Activated T-cell treated with anti-CD3 and anti-CD28 coated beads, Interleukin-2, amount 50 U/mL, for 48 hours (primary cell): ENCODE measurements at regions not wholly inside any gene's neighbourhood (a gene's known extent, or its start where the extent isn't known, plus 50 kb on each side); places are given as distances from the start of the nearest gene placed in this dataset.

Experiments used
- DNase-seq, 2 experiments: peaks; one replicate each; pipeline ENCODE4 v3.0.0-alpha.2; 2020

DNA sequence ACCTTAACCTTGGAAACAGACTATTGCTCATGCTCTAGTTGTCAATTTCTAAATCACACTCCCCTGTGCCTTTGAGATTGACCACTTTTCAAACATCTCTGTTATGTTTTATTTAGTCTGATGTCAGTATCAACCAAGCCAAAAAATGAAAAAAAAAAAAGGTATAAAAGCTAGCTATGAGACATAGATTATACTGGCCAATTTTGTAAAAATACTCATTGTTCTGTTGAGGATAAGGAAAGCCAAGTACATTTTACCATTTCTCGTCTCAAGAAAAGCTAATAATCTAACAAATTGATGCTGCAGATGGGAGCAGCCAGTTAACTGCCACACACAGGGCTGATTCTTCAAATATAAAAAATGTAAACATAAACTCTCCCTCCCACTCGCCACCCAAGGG is 572.6 kb upstream of the KLF12 start:
- no peak for DNase-seq

GRCh38 chr13:74705438-74705837 is 571.2 kb upstream of the KLF12 start:
- no peak for DNase-seq

GRCh38 chr13:74703855-74704387 is 569.7 kb upstream of the KLF12 start:
- no peak for DNase-seq

- no peak for DNase-seq
Observed at GRCh38 chr13:74696148-74696922, 562.1 kb upstream of the KLF12 start.

DNA sequence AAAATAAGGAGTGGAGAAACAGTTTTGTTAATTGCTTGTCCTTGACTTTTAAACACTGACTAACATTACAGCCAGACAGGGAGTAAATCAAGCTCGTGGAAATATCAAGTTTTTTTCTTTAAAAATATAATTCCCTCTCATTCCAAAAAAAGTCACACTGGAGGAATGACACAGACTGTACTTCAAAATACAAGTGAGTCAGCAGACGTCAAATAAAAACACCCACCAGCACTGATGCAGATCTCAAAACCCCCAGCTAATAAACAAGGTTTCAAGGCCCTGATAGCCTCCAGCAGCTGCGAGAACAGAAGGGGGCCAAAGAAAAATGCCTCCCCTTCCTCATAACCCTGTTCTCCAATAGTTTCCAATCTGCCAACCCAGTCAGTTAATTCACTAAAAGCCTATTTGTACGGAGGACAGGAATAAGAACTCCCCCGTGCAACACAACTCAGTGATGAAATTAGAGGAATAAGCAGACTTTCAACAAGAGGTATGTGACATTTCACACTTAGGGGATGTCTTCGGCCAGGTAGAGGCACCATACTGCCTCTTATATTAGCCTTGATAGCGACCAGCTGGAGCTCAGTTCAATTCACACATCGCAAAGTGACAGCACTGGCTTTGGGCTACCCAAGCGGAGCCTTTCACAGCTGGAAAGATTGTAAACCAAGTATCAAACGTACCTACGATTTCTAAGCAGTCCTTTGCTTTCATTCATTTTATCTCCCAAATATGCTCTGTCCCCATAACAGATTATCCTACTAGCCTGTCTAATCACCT is 561.0 kb upstream of the KLF12 start:
- no peak for DNase-seq

- DNase-seq: no peak
Observed at GRCh38 chr13:74687442-74688182, 553.4 kb upstream of the KLF12 start.

DNA sequence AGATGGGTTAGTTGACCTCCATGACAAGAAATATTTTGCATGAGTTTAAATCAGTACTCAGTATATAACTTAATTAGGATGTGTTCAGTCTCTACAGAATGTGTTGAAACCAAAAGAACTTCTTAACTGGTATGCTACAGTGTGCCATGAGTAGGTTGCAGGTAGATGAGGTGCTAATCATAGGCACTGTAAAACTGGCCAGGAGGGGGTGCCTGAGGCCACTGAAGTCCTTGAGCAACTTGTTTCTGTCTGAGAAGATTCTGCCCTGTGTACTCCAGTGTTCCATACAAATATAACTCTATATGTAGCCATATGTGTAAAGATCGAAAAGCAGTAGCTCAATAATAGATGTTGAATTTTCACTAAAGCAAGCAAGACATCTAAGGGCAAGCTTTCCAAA is 549.2 kb upstream of the KLF12 start:
- no peak for DNase-seq

- no peak for DNase-seq
Observed at GRCh38 chr13:74682746-74683145, 548.5 kb upstream of the KLF12 start.

- no peak for DNase-seq
Observed at GRCh38 chr13:74681891-74682290, 547.7 kb upstream of the KLF12 start.

DNA sequence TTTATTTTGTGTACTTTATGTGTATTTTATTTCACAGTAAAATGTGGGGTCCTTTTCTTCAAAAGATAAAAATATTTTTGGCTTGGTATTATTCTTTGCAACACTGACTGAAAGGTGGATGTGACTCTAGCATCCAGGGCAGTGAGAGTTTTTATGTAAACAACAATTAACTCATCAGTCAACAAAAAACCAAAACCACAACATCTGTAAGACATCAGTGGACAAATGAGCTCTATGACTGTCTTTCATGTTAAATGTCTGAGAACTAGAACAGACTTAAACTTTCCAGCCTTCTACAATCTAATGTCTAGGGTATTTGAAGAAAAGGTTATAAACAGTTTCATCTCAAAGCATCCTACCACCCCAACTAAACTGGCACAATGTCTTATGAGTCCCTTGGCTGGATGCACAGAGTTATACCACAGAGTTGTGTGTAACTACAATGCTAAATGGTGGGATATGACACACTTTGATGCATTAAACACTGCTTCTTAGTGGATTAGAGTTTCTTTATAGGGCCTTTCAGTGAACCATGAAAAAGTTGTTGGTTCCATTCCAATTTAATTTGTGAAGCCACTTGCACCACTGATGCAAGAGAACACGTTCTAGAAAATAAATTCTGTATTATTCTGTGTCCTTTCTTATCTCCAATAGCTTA is 544.2 kb upstream of the KLF12 start:
- no peak for DNase-seq

DNA sequence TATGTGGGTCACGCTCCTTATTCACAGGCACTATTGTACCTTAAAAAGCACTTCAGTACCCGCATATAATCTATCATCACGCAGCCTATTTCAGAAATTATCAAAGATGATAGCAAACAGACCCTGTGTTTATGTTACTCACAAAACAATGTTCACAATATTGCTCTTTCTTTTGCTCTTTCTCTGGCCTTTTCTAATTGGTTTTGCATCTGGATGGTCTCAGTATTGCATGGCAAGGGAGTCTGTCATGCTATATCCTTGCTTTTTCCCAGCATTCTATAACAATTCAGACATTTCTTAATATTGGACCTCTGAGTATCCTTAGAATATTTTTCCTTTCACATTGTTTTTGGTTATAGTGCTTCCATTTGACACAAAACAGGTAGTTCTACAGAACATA is 541.8 kb upstream of the KLF12 start:
- no peak for DNase-seq

DNA sequence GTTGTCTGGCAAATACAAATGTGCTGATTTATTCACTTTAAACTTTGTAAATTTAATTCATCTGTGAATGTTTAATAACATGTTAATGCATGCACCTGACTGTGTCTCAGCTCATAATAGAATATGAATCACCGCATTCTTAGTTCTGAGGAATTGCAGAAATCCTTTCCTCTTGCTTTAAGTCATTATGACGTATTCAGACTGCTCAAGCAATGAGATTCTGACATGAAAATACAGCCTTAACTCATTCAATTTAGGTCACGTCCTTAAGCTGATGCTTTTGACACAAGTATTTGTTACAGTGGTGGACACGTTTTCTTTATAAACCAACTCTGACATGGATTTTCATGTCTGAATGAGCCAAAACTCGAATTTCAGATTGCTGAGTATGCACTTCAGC is 541.0 kb upstream of the KLF12 start:
- no peak for DNase-seq

DNA sequence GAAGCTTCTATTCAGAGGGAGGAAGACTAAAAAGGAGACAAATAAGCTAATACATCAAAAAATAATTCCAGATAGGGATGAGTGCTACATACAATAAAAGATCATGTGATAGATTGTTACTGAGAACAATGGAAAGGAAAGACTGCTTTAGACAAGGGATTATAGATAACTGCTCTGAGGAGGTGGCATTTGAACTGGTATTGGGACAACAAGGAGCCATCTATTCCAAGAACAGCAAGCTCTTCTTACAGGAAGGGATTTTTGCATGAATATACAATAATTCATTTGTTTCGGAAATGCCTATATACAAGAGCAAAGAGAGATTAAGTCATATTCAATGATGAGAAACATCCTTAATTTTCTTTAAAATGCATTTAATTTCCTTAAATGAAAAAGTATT is 540.5 kb upstream of the KLF12 start:
- DNase-seq: no peak

DNA sequence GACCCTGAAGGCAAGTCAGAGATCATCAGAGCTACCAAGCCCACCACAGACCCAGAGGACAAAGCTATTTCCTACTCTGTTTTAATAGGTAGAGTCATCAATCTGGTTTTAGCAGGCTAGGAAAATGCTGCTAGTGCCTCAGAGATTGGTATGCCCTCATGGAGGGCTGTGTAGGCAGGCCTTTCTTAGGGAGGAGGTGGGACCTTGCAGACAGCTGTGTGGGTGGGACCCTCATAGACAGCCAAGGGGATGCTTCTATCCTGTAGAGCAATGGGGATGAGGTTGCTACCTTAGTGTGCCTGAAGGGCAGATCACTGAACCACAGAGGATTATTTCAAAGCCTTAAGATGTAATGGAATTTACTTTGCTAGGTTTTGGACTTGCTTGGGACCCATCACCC is 534.9 kb upstream of the KLF12 start:
- no peak for DNase-seq

DNA sequence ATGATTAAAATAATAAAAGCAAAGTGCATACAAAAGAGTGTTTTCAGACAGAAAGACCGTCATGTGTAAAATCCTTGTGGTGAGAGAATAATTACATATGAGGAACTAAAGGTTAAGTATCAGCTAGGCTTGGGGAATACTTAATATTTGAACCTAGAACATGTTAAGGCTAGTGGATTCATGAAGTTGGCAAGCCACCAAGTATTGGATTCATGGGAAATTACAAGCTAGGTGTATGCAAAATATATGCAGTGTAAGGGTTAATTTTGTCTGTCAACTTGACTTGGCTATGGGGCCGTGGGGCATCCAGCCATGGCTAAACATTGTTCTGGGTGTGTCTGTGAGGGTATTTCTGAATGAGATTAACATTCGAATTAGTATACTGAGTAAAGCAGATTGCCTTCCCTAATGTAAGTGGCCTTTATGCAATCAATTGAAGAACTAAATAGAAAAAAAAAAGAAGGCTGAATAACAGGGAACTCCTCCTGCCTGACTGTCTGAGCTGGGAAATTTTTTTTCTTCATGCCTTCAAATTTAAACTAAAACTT is 533.5 kb upstream of the KLF12 start:
- DNase-seq: no peak

DNA sequence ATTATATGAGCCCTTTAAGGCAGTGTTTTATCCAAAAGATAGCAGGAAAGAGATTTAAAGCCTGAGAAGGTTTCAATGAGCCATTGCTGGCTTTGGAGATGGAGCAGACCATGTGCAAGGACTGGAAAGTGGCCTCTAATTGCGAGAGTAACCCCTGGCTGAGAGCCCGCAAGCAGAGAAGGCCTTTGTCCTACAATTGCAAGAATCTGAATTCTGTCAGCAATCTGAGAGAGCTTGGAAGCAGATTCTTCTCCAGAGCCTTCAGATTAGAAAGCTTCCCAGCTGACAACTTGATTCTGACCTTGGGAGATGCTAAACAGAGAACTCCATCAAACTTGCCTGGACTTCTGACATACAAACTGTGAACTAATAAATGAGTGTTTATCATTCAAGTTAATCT is 528.7 kb upstream of the KLF12 start:
- DNase-seq: no peak

DNA sequence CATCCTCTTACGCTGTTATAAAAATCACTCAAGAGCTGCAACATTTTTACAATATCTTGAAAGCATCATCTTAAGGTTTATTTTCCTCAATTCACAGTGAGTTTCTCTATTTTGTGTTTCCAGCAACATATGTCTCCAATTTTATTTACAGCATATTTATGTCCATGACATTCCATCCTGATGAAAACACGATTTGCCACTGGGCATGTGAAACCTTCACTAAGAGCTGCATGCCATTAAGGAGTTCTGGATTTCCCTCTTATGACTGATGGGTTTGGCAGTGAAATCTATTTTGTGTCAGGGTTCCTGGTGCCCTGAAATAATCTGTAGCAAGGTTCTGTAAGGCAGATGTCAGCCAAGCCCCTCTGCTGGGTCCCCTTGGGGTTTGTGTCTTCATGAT is 527.6 kb upstream of the KLF12 start:
- DNase-seq: no peak

GRCh38 chr13:74657765-74658164 is 523.6 kb upstream of the KLF12 start:
- DNase-seq: no peak

DNA sequence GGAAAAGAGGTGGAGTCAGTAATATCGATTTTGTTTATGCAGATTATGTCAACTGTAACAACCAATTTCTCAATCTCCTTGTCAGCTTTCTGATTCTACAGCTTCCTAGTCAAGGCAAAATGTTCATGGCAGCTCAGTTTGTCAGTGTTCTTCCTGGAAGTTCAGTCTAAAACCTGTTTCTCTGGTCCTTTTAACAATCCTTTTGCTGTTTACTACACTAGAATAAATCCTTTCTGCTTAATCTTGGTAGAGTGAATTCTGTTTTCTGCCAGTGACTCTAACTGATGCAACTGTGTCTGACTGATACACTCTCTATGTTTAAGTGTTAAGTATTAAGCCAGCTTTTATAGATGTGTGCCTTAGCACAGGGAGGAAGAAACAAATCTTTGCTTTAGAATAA is 516.9 kb upstream of the KLF12 start:
- no peak for DNase-seq

DNA sequence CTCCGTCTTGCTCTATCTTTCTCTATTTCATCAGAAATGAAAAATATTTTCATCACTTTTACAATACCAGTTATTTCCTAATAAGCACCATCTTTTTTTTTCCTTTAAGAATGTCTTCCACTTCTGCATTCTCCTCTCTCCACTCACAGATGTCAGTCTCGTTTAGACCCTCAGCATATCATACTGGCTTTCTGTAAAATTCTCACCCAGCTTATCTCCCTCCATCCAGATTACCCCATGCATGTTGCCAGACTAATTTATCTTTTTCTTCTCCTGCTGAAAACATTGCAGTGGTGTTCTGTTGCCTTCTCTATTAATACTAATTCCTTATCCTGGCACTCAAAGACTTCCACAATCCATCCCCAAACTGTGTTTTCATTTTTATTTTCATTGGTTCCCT is 513.8 kb upstream of the KLF12 start:
- DNase-seq: no peak

- no peak for DNase-seq
Observed at GRCh38 chr13:74647211-74647610, 513.0 kb upstream of the KLF12 start.

DNA sequence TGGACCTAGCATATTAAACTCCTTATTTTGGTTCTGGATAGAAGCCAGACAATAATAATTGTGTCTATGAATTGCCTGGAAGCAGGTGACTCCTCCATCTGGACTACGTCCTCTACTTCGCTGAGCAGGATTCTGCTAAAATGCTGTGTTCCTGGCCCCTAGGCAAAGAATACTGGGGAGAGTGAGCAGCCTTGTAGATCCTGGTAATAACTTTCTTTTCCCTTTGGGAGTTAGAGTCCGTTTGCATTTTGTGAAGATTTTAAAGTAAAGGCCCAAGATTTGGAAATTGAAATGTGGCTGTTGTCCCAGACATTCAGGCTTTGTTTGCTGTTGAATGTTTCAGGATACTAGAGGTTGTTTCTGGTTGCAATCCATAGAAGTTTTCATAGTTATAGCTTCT is 511.9 kb upstream of the KLF12 start:
- DNase-seq: no peak

DNA sequence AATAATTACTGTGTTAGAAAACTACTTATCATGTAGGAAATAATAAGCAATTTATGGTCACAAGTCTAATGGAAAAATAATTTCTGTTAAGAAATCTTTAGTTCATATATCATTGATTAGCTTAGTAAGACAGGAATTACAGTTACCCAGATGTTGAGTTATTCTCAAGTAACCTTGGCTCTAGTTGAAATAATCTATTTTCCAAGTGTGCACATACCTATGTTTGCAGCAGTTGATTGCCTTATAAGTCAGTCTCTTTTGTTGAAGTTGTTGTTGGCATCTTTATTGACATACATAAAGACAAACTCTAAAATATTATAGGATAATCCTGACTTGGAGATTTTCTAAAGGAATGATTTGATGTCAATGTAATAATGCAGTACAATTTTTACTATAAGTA is 511.4 kb upstream of the KLF12 start:
- DNase-seq: no peak
